LNCAP (cell line): ENCODE measurements at regions not wholly inside any gene's neighbourhood (a gene's known extent, or its start where the extent isn't known, plus 50 kb on each side); places are given as distances from the start of the nearest gene placed in this dataset.
A peak's percentile ranks its signal among the peaks of the same experiment; 100 is the strongest.

Experiments
- CTCF ChIP-seq: fragments of 450-650 bp; IDR thresholded peaks from 2 replicates; pipeline ENCODE4 v1.5.1; 2017; ENCODE audit warnings: mild to moderate bottlenecking

- TF ChIP-seq CTCF, result no peak
Measured at GRCh38 chr14:22333422-22334274, 255.4 kb downstream of the DAD1 start.

- TF ChIP-seq CTCF, result no peak
Measured at GRCh38 chr14:22332686-22333421, 256.2 kb downstream of the DAD1 start.

GRCh38 chr14:22329371-22329770, 259.7 kb downstream of the DAD1 start:
- no peak for TF ChIP-seq CTCF

GRCh38 chr14:22325676-22326400, 263.2 kb downstream of the DAD1 start:
- no peak for TF ChIP-seq CTCF

GRCh38 chr14:22320362-22320750, 268.7 kb downstream of the DAD1 start:
- TF ChIP-seq CTCF, result no peak

GRCh38 chr14:22319526-22320361, 269.3 kb downstream of the DAD1 start:
- TF ChIP-seq CTCF, result peak; percentile 75

GRCh38 chr14:22318951-22319350, 270.1 kb downstream of the DAD1 start:
- no peak for TF ChIP-seq CTCF
